Lower lobe of right lung (tissue), 2 donors: ENCODE measurements at regions not wholly inside any gene's neighbourhood (a gene's known extent, or its start where the extent isn't known, plus 50 kb on each side); places are given as distances from the start of the nearest gene placed in this dataset.

Experiments used
- ATAC-seq, 2 donors: fragments of 200-7000 bp; cut with Tn5 transposase; one replicate each; pipeline ENCODE4 v1.9.1; 2020 to 2022; ENCODE audit warnings: mild to moderate bottlenecking in 2 of 2, moderate library complexity in 2 of 2
- DNase-seq: peaks from one replicate; pipeline ENCODE4 v3.0.0-alpha.2; 2020
- H3K27ac ChIP-seq: fragments of 200-600 bp; one replicate; pipeline ENCODE4 v1.8.0; 2022
- H3K27me3 ChIP-seq: fragments of 200-600 bp; one replicate; pipeline ENCODE4 v1.8.0; 2022; ENCODE audit warnings: low read depth
- H3K36me3 ChIP-seq: fragments of 200-600 bp; one replicate; pipeline ENCODE4 v1.8.0; 2022; ENCODE audit warnings: mild to moderate bottlenecking
- H3K4me1 ChIP-seq: fragments of 200-600 bp; one replicate; pipeline ENCODE4 v1.8.0; 2022
- H3K4me3 ChIP-seq: fragments of 200-600 bp; one replicate; pipeline ENCODE4 v1.8.0; 2022; ENCODE audit warnings: mild to moderate bottlenecking
- H3K9me3 ChIP-seq: fragments of 200-600 bp; one replicate; pipeline ENCODE4 v1.8.0; 2022
- CTCF ChIP-seq: fragments of 200-600 bp; IDR thresholded peaks from one replicate; pipeline ENCODE4 v1.8.0; 2022; ENCODE audit warnings: antibody characterized with exemption, mild to moderate bottlenecking
- intact Hi-C: fragments of 100-400 bp; cut with DNase I; formaldehyde crosslinking; loops from one replicate; pipeline ENCODE4 v1.11.0; 2022
- donor health status: DM: no; HTN: yes; CAD: no; lungs with severe emphysema.

DNA sequence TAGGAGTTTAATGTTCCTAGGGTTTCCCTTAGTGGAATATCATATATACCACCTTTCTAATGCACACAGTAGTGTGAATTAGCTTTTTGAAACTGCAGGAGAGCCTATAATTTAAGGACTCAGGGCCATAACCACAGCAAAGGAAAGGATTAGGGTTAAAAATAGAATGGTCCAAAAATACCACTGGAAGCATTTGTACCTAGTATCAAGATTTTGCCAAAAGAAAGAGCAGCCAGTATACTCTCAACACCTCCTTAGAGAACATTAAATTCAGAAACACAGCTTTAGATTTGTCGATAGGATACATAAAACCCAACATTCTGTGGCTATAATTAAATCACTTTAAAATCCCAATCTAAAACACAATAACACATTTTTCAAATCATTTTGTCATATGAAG is 634.9 kb downstream of the EPHA4 start:
- intact Hi-C loops, result no loop called here
- no peaks in the 10 kb centered on the region for H3K9me3 ChIP-seq
- ATAC-seq (no peak), DNase-seq (no peak)
- H3K36me3 ChIP-seq, result no peaks in the 10 kb centered on the region
- no peak overlapping the region for H3K4me3 ChIP-seq
- H3K27ac ChIP-seq, result no peak overlapping the region
- no peaks in the 10 kb centered on the region for H3K27me3 ChIP-seq
- H3K4me1 ChIP-seq, result no peaks in the 10 kb centered on the region
- TF ChIP-seq CTCF, result no peak

- ATAC-seq, result no peak
- Histone ChIP-seq H3K4me3 (no peak overlapping the region), H3K27me3 (no peaks in the 10 kb centered on the region), H3K4me1 (no peaks in the 10 kb centered on the region), H3K27ac (no peak overlapping the region), H3K36me3 (no peaks in the 10 kb centered on the region), H3K9me3 (no peaks in the 10 kb centered on the region)
- no peak for DNase-seq
- no peak for TF ChIP-seq CTCF
- intact Hi-C loops, result no loop called here
Measured at GRCh38 chr2:220940646-220941045, 631.5 kb downstream of the EPHA4 start.

DNA sequence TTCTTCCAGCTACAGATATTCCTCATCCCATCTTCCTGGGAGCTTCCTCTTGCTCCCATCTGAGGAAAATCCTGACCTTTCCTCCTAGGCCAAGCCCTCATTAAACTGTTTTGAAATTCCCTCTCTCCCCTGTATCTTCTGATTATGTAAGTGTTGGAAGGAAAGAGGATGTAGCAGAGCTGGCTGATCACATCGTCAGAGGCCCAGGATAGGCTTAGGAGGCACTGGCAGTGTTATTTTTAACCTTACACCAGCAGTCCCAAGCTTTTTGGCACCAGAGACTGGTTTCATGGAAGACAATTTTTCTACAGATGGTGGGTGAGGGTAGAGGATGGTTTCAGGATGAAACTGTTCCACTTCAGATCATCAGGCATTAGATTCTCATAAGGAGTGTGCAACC is 630.4 kb downstream of the EPHA4 start:
- no peak for TF ChIP-seq CTCF
- no peaks in the 10 kb centered on the region for H3K4me1 ChIP-seq
- intact Hi-C loops, result no loop called here
- H3K9me3 ChIP-seq, result no peaks in the 10 kb centered on the region
- H3K27me3 ChIP-seq, result no peaks in the 10 kb centered on the region
- H3K36me3 ChIP-seq, result no peaks in the 10 kb centered on the region
- ATAC-seq (no peak), DNase-seq (no peak)
- H3K27ac ChIP-seq, result no peak overlapping the region
- no peak overlapping the region for H3K4me3 ChIP-seq

GRCh38 chr2:220946552-220946951 is 625.6 kb downstream of the EPHA4 start:
- Histone ChIP-seq H3K27me3 (no peaks in the 10 kb centered on the region), H3K4me3 (no peak overlapping the region), H3K9me3 (no peaks in the 10 kb centered on the region), H3K36me3 (no peaks in the 10 kb centered on the region), H3K27ac (no peak overlapping the region), H3K4me1 (no peaks in the 10 kb centered on the region)
- TF ChIP-seq CTCF, result no peak
- intact Hi-C loops, result no loop called here
- DNase-seq (no peak), ATAC-seq (no peak)

DNA sequence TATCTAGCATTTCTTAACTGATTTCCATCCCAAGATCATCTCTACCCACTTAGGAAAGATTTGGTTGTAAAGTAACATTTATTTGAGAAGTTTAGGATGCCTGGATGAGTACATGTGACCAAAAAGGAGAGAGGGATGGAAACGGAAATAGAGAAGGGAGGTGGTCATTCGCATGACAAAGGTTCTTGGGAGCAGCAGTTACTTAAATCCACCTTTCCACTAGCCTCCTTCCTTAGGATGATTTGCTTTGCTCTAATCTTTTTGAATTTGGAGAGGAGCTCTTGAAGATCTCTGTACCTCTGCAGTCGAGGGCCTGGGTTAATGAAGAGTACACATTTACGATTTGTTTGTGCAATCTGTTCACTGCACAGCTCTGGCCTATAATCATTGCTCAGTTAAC is 623.5 kb downstream of the EPHA4 start:
- Histone ChIP-seq H3K9me3 (no peaks in the 10 kb centered on the region), H3K4me1 (no peaks in the 10 kb centered on the region), H3K27ac (no peak overlapping the region), H3K36me3 (no peaks in the 10 kb centered on the region), H3K4me3 (no peak overlapping the region), H3K27me3 (no peaks in the 10 kb centered on the region)
- intact Hi-C loops, result no loop called here
- no peak for DNase-seq
- ATAC-seq, result no peak
- TF ChIP-seq CTCF, result no peak

- no peak for ATAC-seq
- no peaks in the 10 kb centered on the region for H3K9me3 ChIP-seq
- DNase-seq, result no peak
- no peaks in the 10 kb centered on the region for H3K4me1 ChIP-seq
- H3K27ac ChIP-seq, result no peak overlapping the region
- TF ChIP-seq CTCF, result no peak
- H3K27me3 ChIP-seq, result no peaks in the 10 kb centered on the region
- H3K36me3 ChIP-seq, result no peaks in the 10 kb centered on the region
- intact Hi-C loops, result no loop called here
- no peak overlapping the region for H3K4me3 ChIP-seq
Measured at GRCh38 chr2:220949466-220949865, 622.6 kb downstream of the EPHA4 start.
